ENCODE measurements at regions not wholly inside any gene's neighbourhood (a gene's known extent, or its start where the extent isn't known, plus 50 kb on each side); places are given as distances from the start of the nearest gene placed in this dataset.

- no peak overlapping the region for H3K4me3 ChIP-seq (ENCODE audit: low read depth, low read length)
- TF ChIP-seq, protein P1, sequence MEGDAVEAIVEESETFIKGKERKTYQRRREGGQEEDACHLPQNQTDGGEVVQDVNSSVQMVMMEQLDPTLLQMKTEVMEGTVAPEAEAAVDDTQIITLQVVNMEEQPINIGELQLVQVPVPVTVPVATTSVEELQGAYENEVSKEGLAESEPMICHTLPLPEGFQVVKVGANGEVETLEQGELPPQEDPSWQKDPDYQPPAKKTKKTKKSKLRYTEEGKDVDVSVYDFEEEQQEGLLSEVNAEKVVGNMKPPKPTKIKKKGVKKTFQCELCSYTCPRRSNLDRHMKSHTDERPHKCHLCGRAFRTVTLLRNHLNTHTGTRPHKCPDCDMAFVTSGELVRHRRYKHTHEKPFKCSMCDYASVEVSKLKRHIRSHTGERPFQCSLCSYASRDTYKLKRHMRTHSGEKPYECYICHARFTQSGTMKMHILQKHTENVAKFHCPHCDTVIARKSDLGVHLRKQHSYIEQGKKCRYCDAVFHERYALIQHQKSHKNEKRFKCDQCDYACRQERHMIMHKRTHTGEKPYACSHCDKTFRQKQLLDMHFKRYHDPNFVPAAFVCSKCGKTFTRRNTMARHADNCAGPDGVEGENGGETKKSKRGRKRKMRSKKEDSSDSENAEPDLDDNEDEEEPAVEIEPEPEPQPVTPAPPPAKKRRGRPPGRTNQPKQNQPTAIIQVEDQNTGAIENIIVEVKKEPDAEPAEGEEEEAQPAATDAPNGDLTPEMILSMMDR (conservative IDR thresholded peaks at IDR 0.05; ENCODE audit: low read depth, low read length), result no peak
- peak; percentile 65 for DNase-seq (ENCODE audit: low read depth)
Observed at GRCh38 chr20:24743641-24744040, 205.4 kb upstream of the CST7 start.

GRCh38 chr20:24744747-24745146 is 204.3 kb upstream of the CST7 start:
- H3K4me3 ChIP-seq (ENCODE audit: low read depth, low read length), result no peak overlapping the region
- no peak for DNase-seq (ENCODE audit: low read depth)
- TF ChIP-seq, protein P1 (conservative IDR thresholded peaks at IDR 0.05; ENCODE audit: low read depth, low read length), result no peak

DNA sequence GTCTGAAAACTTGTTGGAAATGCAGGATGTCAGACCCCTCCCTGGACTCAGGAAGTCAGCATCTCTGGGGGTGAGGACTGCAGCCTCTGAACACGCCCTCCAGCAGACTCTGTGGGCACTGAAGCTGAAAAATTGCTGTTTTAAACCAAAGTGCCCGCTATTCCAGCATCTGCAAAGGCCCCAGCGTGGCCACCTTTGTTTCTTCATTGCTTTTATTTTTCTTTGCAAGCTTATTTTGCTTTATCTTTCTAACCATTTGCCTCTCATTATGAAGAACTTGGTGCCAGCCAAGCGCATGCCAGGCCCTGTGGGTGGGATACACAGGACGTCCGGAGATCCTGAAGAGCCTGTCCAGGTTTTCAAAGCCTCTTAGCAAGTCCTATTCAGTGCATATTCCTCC is 203.9 kb upstream of the CST7 start:
- TF ChIP-seq, protein P1 (conservative IDR thresholded peaks at IDR 0.05; ENCODE audit: low read depth, low read length), result no peak
- DNase-seq (ENCODE audit: low read depth), result no peak
- H3K4me3 ChIP-seq (ENCODE audit: low read depth, low read length), result no peak overlapping the region

DNA sequence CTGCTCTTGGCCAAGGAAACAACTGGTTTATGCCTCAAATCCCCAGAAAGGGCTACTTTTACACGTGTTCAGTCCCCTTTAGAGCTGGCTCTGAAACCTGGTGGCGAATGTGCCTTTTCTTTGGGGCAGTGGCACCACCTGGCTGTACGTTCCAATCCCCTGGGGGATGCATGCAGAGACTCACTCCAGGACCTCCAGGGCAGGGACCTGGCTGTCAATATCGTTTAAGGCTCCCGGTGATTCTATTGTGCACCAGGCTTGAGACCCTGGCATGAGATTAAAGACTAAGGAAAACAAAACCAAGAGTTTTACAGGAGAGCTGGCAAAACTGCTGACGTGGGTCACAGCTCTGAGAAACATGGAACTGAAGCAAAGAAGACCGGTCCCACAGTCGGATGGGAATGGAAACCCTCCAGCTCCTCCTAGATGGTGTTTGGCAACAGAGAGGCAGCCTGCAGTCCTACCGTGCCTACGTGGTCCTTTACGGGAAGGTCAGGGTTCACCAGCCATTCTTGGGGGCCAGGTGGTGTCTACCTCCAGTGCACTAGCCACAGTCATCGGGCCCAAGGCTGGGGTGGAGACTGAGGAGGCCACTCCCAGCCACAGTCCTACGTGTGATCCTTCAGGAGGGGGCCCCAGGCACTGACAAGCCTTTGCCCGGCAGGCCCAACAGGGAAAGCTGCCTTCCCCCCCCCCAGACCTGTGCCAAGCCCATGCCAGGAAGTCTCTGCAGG is 203.3 kb upstream of the CST7 start:
- TF ChIP-seq, protein P1 (conservative IDR thresholded peaks at IDR 0.05; ENCODE audit: low read depth, low read length), result no peak
- DNase-seq (ENCODE audit: low read depth), result no peak
- H3K4me3 ChIP-seq (ENCODE audit: low read depth, low read length), result no peak overlapping the region

DNA sequence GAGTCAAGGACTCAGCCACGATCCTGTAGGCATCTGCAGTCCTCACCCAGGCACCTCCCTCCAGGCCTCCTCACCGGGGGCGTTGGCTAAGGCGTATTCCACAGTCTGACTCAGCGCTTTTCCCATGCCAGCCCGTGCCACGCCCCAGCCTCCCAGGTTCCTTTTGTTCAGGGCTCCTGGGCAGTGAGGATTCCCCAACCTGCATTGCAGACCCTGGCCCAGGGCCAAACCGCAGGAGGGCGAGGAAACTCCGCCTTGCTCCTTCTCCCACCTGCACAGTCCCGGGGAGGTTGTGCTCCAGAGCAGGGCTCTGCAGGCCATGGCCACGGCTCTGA is 202.8 kb upstream of the CST7 start:
- TF ChIP-seq, protein P1 (conservative IDR thresholded peaks at IDR 0.05; ENCODE audit: low read depth, low read length), result no peak
- H3K4me3 ChIP-seq (ENCODE audit: low read depth, low read length), result no peak overlapping the region
- peak; percentile 63 for DNase-seq (ENCODE audit: low read depth)

DNA sequence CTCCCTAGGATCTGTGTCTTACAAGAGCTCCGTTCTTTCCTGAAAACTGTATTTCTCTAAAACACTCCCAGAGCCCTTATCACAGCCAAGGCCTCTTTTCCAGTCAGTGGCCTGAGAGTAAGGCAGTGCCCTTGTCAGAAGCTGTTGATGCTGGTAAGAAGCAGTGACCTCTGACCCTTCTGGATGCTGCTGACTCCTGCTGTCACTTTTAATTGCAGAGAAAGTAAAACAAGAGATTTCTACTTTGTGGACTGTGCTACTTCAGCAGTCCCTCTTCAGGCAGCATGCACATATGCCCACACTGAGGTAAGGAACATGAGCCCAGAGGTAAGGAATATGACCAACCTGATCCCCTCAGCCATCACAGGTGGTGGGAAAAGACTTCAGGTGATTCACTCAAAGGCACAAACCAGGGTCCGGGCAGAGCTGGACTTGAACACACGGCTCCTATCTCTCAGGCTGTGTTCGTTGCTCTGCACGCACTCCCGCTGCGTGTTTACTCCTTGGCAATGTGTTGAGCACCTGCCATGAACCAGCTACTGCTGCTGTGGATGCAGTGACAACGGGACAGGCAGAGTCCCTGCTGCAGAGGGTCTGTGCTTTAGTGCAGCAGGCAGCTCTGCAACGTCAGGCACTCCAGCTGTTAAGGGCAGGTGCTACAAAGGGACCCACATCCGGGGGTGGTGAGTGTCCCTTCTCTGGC is 201.9 kb upstream of the CST7 start:
- no peak for DNase-seq (ENCODE audit: low read depth)

More for the DNA sequence above, 201.9 kb upstream of the CST7 start:
- H3K4me3 ChIP-seq (ENCODE audit: low read depth, low read length), result no peak overlapping the region
- TF ChIP-seq, protein P1 (conservative IDR thresholded peaks at IDR 0.05; ENCODE audit: low read depth, low read length), result no peak

Data from epithelial cell of proximal tubule (primary cell).